Liver (tissue), 3 donors: ENCODE measurements at regions not wholly inside any gene's neighbourhood (a gene's known extent, or its start where the extent isn't known, plus 50 kb on each side); places are given as distances from the start of the nearest gene placed in this dataset.

Experiments
- GABPA ChIP-seq, 2 donors: IDR thresholded peaks in 1 of 2; conservative IDR thresholded peaks in 1 of 2; 2 replicates each; pipeline ENCODE4 v1.6.1; 2016; ENCODE audit warnings: antibody characterized with exemption in 2 of 2, mild to moderate bottlenecking in 1 of 2, moderate library complexity in 1 of 2
- JUND ChIP-seq, 2 donors: IDR thresholded peaks; 2 replicates each; pipeline ENCODE4 v1.6.1; 2016; ENCODE audit warnings: antibody characterized with exemption in 2 of 2
- RAD21 ChIP-seq, 2 donors: IDR thresholded peaks; 2 replicates each; pipeline ENCODE4 v1.6.1; 2016; ENCODE audit warnings: antibody characterized with exemption in 2 of 2, mild to moderate bottlenecking in 2 of 2
- SP1 ChIP-seq: IDR thresholded peaks from 2 replicates; pipeline ENCODE4 v1.6.1; 2018; ENCODE audit warnings: antibody characterized with exemption, mild to moderate bottlenecking
- YY1 ChIP-seq: IDR thresholded peaks from 2 replicates; pipeline ENCODE4 v1.6.1; 2016; ENCODE audit warnings: antibody characterized with exemption, mild to moderate bottlenecking
- TF ChIP-seq, protein P1 (sequence below): fragments of 150-350 bp; IDR thresholded peaks from 2 replicates; pipeline ENCODE4 v1.5.1; 2017; ENCODE audit warnings: improper control_type of control experiment, low read depth, low read length; ENCODE audit not compliant: missing input control
- TF ChIP-seq, protein P2 (sequence below): IDR thresholded peaks from 2 replicates; pipeline ENCODE4 v1.6.1; 2016; ENCODE audit warnings: antibody characterized with exemption
- donor health status: healthy.
- donor health status: healthy.

DNA sequence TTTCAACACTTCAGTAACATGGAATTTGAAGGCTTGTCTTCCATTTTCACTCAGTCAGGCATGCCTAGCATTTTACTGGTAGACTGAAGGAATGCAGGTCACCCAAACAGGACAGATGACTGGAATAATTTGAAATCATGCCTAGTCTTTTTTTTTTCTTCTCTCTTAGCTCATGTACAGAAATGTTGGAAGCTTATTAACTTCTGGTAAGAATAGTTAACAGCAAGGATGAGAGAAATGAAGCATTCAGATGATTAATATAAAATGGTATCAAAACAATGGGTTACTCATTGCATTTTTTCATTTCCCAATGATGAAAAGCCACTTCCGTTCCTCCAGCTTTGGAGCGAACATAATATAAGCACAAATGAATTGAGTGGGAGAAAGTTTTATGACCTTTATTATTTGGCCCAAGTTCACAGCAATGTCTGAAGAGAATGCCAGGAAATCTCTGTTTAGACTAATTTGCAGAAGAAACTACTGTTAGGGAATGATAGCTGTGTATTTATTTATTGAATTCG is 431.6 kb upstream of the RASGRP1 start:
- TF ChIP-seq, protein P1, sequence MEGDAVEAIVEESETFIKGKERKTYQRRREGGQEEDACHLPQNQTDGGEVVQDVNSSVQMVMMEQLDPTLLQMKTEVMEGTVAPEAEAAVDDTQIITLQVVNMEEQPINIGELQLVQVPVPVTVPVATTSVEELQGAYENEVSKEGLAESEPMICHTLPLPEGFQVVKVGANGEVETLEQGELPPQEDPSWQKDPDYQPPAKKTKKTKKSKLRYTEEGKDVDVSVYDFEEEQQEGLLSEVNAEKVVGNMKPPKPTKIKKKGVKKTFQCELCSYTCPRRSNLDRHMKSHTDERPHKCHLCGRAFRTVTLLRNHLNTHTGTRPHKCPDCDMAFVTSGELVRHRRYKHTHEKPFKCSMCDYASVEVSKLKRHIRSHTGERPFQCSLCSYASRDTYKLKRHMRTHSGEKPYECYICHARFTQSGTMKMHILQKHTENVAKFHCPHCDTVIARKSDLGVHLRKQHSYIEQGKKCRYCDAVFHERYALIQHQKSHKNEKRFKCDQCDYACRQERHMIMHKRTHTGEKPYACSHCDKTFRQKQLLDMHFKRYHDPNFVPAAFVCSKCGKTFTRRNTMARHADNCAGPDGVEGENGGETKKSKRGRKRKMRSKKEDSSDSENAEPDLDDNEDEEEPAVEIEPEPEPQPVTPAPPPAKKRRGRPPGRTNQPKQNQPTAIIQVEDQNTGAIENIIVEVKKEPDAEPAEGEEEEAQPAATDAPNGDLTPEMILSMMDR: no peak
- TF ChIP-seq, protein P2, sequence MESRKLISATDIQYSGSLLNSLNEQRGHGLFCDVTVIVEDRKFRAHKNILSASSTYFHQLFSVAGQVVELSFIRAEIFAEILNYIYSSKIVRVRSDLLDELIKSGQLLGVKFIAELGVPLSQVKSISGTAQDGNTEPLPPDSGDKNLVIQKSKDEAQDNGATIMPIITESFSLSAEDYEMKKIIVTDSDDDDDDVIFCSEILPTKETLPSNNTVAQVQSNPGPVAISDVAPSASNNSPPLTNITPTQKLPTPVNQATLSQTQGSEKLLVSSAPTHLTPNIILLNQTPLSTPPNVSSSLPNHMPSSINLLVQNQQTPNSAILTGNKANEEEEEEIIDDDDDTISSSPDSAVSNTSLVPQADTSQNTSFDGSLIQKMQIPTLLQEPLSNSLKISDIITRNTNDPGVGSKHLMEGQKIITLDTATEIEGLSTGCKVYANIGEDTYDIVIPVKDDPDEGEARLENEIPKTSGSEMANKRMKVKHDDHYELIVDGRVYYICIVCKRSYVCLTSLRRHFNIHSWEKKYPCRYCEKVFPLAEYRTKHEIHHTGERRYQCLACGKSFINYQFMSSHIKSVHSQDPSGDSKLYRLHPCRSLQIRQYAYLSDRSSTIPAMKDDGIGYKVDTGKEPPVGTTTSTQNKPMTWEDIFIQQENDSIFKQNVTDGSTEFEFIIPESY: no peak
- TF ChIP-seq JUND (IDR thresholded peaks at IDR 0.05) (no peak), GABPA (IDR thresholded peaks at IDR 0.05 in 1 of 2, conservative IDR thresholded peaks at IDR 0.05 in 1 of 2) (no peak), YY1 (no peak), SP1 (no peak), RAD21 (IDR thresholded peaks at IDR 0.05) (no peak)
